HG02798 (cell line): ENCODE measurements at regions not wholly inside any gene's neighbourhood (a gene's known extent, or its start where the extent isn't known, plus 50 kb on each side); places are given as distances from the start of the nearest gene placed in this dataset.
"Not testable (repeated sequence)": the region's sequence is repeated elsewhere in the genome, so short reads cannot be mapped to it uniquely, and the experiment has no call there.

Source experiments
- ATAC-seq: cut with Tn5 transposase; IDR thresholded peaks from one replicate; pipeline ENCODE4 v1.9.1; 2021; ENCODE audit warnings: mild to moderate bottlenecking; ENCODE audit not compliant: unreplicated experiment, poor library complexity

DNA sequence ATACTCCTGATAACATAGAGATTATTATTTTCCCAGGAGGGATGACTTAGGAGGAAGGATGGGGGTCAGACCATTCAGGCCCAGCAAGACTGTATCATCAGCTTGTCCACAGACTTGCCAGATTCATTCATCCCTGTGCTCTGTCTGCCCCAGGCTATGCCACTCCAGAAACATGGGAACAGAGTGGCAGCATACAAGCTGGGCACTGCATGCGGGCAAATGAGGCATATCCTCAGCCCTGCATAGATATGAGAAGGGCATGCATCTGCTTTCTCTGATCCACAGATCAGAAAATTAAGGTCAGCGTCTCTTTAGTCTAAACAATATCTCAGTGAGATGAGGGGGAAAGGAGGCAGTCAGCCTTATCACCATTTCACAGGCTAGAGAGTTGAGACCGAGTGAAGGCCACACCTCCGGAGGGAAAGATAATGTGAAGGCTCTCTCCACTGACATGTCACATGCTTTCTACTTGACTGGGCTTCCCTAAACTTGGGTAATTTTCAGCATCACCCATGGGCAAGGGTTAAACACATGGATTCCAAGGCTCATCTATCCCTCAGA is 140.5 kb downstream of the TFAP2B start:
- ATAC-seq = no peak

DNA sequence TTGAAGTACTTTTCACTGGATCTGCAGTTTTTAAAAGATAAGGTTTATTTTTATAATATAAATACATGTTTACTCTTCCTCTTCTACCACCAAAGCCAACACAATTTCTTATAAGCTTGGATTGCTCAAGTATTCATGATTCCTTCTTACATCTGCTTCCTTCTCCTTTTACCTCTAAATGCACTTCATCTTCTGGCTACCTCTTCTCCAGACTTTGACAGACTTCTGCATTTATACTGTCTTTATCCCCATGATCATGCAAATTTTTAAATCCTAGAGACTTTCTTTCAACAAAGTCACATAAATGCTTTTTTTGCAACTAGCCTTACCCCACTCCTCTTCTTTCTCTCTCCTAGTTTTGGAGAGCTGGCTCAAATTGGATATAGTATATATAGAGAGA is 142.9 kb downstream of the TFAP2B start:
- no peak for ATAC-seq

DNA sequence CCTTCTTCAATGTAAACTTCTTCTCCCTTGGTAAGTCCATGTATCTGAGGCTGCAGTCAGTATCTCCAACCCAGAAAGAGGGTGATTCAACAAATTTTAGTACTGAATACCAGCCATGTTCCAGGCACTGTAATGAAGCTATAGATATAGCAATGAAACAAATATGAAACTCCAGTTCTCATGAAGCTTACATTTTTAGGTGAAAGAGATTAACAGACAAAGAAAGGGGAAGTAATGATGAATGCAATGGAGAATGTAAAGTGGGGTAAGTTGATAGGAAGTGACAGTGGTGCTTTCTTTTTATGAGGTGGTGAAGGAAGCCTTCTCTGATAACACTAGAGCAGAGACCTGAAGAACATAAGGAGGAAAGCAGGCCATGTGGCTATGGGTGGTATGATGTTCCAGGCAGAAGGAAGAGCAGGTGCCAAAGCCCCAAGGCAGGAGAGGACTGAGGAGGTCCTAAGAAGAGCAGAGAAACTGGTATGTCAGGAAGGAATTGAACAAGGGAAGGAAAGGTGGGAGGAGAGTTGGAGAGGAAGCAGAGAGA is 143.6 kb downstream of the TFAP2B start:
- no peak for ATAC-seq

DNA sequence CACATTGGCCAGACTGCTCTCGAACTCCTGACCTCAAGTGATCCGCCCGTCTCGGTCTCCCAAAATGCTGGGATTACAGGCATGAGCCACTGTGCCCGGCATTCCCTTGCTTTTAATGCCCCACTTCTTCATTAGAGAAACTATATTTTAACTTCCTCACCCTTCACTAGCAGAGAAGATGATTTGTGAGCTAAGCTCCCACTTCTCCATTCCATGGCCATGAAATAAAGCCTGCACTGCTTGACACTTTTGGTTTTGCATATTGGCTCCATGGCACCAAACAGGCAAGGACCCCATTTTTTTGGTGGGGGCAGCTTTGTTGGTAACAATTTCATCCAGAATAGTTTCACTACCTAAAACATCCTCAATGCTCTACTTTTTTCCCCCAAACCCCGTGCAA is 145.3 kb downstream of the TFAP2B start:
- no peak for ATAC-seq

DNA sequence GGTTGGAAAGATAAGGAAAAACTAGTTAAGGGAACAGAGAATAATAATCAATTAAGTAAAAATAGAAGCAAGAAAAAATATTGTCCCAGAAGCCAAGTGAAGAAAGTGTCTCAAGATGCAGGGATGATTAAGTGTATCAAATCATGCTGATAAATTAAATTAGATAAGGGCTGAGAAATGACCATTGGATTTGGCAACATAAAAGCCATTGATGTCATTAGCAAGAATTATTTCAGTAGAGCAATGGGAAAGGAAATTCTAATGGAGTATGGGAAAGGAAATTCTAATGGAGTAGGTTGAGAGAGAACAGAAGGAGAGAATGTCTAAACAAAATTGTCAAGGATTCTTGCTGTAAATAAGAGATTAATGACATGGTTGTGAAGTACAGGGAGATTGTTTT is 146.8 kb downstream of the TFAP2B start:
- no peak for ATAC-seq

DNA sequence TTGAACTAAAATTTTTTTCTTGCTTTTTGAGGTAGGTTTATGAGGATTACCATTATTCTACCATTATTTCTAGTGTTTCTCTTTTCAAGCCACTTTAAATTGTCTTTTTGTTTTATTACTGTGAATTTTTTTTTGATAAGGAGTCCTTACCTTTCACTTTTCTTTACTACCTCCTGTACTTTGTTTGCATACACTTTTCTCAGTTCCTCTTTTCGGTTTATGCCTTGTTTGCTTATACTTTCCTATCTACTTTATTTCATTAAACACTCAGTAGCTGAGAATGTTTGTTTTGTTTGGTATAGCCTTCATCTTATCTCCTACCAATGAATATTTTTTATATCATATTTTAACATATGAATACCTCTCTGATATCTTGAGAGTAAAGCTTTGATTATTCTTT is 147.9 kb downstream of the TFAP2B start:
- ATAC-seq = peak; percentile 89

DNA sequence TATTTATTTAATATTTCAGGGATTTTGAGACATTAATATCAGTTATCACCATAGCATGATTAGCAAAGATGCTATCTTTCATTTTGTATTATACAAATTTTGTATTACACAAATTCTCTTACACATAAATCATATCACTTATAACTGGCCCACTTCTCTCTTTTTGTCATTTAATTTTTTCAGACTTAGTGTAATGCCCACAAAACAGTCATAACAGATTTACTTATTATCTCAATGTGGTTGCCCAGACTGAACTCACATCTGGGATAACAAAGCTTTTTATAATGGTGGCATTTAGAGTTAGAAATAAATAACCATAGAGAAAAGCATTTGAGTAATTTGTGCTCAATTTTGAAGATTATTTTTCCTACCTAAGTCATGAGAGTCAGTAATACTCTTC is 148.3 kb downstream of the TFAP2B start:
- ATAC-seq = no peak

DNA sequence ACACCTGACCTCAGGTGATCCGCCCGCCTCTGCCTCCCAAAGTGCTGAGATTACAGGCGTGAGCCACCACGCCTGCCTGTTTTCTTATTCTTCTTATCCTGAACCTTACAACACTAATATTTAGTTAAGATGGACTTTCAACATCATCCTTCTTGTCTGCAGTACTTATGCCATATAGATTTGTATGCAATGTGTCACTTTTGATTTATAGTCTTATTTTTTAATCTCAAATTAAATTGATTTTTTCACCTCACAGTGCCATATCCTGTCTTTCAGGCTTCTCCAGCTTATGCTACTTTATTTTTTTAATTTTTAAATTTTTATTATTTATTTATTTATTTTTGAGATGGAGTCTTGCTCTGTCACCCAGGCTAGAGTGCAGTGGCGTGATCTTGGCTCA is 149.6 kb downstream of the TFAP2B start:
- not testable (repeated sequence) for ATAC-seq

DNA sequence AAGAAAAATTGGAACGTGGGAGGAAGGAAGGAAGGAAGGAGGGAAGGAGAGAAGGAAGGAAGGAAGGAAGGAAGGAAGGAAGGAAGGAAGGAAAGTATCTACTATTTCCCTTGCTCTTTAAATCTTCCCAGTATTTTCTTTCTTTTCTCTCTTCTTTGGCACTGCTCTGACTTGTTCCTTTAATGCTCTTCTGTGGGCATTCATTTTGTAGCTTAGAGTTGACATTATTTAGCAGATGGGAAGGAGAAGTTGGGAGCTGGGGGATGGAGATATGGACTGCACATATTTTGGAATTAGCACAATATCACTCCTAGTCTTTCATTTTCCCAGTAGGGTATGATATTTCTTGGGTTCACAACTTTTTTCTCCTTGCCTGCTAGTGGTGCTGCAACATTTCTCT is 152.2 kb downstream of the TFAP2B start:
- ATAC-seq = no peak

DNA sequence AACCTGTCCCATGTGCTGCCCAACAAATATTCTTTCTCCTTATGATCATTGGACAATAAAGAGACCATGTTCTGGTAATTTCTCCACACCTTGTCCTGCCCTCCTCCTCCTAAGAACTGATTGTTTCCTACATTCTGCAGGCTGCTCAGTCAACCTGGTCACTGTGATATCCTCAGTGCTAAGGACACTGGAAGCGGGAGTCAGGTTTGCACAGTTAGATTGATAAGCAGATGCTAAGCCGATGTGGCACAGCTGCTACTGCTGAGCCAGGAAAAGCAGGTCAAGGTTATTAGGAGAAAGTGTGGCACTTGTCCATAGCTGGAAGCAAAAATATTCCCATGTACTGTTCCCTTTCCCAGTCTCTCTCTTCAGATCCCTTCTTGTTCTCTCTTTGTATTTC is 154.8 kb downstream of the TFAP2B start:
- ATAC-seq = no peak

DNA sequence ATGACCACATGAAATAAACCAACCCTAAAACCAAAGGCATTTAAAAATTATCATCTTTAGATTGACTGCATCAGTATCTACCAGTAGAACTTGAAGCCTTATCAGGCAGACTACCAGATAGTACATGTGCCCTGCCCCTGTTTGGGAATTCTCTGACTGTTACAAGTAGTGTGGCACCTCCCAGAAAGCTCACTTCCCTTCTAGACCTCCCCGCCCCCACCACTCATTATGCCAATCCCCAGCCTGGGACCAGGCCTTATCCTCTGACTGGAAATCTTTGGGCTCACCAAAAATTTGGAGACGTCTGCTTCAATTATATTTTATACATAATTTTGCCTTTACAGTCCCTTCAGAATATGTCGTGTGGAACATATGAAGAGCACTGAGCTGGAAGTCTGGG is 155.6 kb downstream of the TFAP2B start:
- no peak for ATAC-seq

DNA sequence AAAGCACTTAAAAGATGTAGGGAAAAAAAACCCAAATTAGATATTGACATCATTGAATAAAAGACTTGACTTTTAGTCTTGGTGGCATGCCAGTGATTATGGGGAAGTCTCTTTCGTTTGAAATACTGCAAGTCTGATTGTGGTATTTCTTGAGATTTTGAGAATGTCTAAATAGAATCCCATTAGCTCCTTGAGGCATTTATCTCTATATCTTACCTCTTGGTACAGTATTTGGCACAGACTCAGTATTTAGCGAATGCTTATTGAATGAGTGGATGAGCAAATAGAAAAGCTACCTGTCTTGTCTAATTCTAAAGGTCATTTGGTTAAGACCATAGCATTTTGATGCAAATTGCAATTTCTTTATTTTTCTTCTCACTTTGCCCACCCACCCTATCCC is 156.5 kb downstream of the TFAP2B start:
- no peak for ATAC-seq

DNA sequence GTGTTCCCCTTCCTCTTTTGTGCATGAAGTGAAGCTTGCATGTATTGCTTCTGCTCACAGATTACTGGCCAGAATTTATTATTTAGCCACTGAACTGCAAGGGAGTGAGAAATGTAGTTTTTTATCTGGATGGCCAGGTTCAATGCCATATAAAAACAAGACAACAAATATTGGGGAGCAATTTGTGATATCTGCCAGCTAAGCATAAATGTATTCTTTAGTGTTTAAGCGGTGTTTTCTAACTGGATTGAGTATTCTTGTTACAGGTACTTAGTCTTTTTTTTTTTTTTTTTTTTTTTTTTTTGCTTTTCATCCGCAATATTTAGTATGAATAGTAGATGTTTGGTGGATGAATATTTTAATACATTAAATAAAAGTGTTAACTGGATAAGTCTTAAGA is 158.2 kb downstream of the TFAP2B start:
- ATAC-seq = no peak

DNA sequence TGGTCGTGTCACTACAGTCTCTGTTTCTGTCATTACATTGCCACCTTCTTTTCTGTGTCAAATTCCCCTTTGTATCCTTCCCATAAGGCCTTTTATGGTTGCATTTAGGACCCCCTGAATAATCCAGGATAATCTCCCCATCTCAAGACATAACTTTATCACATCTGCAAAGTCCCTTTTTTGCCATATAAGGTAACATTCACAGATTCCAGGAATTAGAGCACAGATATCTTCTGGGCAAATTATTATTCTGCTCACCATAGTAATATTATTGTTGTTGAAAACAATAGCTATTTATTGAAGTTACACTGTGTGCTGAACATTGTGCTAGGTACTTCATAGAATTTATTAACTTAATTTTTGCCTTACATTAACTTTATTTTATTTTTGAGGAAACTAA is 159.1 kb downstream of the TFAP2B start:
- ATAC-seq = no peak

DNA sequence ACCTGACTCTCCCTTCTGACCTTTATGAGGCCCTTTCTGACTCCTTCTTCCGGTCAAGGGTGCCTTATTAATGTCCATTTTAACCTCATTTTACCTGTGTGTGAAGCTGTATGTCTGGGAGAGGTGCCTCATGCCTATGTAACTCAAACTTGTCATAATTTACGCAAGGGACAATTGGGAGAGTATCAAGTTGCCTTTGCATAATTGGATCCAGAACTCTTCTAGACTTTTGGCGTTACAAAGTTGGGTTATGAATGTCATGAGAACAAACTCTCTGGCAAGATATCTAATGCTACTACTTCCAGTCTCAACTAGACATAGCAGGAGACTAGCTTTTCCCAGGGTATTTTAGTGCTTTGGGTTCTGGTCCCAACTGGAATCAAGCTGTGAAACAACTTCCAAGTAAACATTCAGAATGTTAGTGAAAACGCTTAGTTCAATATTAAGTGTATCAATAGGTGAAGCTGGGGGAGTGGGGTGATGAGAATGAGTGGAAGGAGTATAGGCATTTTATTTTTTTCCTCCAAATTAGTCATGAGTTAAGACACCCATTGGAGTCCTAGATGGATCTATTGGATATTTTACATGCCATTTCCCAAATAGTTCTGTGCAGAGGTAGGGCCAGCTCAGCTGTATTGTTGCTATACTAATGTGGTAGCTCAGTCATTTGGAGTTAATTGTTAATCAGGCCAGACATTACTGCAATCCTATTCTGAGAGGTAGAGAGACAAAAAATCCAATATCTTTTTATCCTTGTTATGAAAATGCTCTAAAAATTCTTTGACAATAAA is 159.9 kb downstream of the TFAP2B start:
- no peak for ATAC-seq

DNA sequence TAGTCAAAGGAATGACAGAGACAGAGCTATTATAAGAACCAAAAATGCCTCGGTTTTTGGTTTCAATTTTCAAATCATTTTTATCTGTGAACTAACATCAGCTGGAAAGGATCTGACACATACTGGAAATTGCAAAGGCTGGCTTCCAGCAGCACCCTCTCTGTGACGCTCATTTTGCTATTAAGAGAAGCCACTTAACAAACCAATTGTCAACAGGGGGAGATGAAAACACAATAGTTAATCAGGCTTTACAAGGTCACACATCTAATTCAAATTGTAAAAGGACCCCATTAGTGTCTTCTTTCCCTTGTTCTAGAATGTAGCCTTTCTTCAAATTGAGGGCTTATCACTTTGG is 160.5 kb downstream of the TFAP2B start:
- no peak for ATAC-seq

DNA sequence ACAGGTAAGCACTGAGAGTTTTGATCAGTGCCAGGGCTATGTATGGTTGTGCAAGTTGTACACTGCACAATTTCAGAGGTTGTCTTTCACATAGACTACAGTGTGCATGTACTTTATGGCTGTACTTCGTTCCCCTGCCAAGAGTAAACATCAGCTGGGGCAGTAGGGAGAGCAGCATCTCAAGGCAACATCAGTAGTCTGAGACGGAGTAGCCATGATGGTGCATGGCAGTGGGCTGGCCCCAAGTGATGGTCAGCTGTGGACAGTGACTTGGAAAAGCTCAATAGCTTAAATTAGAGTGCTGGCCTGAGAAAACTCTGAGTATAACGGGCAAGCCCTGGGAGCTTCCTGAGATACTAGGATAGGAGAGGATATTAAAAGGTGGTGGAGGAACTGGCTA is 165.5 kb downstream of the TFAP2B start:
- no peak for ATAC-seq

DNA sequence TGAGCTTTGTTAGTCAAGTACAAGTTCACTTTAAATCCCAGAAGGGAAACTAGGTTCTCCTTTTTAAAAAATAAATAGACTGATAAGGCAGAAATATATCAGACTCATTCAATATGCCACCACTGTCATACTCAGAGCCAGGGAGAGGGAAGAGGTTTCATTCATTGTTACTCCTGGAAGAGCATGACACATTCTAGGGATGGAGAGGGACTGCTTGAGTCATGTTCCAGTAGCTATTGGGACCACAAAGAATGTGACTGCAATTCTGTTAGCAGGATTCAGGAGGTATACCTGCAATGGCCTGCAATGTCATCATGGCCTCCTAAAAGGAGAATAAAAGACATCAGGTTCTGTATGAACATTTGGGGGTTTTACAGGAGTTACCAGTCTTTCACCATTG is 167.6 kb downstream of the TFAP2B start:
- no peak for ATAC-seq

DNA sequence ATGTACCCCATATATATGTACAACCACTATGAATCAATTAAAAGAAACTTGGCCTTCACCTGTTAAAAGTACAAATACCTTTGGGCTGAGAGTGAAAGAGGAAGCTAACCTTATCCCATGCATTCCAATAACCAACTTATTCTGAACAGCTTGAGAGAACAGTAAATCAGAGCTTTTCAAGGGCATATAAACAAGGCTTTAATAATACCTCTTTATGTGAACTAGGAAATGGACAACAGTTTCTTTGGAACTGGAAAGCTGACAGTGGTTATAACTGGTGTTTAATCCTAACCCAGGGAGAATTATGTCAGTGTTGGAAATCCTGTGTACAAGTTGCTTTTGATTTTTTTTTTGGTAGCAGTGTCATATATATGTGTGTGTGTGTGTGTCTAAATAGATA is 170.5 kb downstream of the TFAP2B start:
- no peak for ATAC-seq

DNA sequence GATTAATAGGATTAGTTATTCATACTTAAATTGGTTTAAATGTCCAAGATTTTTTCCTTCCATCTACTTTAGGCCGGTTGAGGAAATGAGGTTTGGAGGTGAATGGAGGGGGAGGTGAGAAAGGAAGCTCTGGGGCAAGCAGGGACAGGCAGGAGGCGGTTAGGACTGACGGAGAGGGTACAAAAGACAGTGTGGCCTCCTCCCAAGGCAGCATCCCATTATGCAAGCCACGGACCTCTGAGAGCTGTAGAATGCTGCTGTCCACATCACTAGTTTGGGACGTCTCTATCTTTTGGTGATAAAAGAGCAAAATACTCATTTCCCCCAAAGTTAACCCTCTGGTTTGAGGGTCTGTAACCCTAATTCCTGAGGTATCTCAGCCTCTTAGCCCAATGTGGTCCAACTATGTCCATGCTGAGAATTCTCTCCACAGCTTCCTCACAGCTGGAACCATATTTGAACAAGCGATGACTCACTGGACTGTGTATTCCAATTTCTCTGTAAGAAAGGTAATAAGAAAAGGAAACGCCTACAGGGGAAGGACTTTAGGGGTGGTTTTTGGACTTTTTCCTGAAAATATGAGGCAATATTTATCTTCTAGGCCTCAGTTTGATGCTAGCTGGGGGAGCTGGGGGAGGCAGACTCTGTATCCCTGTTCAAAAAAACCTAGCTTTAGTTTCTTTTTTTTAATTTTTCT is 172.2 kb downstream of the TFAP2B start:
- no peak for ATAC-seq

DNA sequence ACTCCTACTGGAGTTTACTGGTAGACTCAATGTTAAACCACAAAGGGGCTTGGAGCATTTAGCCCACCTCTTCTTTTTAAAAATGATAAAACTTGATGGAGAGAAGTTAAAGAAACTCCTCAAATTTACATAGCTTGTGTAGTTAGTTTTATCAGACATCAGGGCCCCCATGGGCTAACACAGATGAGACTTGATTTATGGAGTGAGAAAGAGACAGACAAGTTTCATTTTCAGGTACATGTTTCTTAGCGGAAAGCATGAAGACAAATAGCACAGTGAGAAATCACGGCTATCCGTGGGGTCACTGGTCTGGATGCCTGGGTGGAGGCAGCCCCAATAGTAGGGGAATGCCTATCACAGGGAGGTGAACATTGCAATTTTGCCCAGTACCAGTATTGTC is 173.6 kb downstream of the TFAP2B start:
- no peak for ATAC-seq
